SK-N-SH treated with all-trans-retinoic acid at 6 μM for 48 hours (cell line): ENCODE measurements at regions not wholly inside any gene's neighbourhood (a gene's known extent, or its start where the extent isn't known, plus 50 kb on each side); places are given as distances from the start of the nearest gene placed in this dataset.
"Not testable (repeated sequence)": the region's sequence is repeated elsewhere in the genome, so short reads cannot be mapped to it uniquely, and the experiment has no call there.

ENCODE experiments used
- ATAC-seq: fragments of 200-7000 bp; cut with Tn5 transposase; 3 replicates; pipeline ENCODE4 v1.9.1; 2020; ENCODE audit warnings: mild to moderate bottlenecking, moderate library complexity
- CSRNP3 ChIP-seq: fragments of 250-450 bp; sonication (Bioruptor Pico); IDR thresholded peaks from 2 replicates; pipeline ENCODE4 v1.5.1; 2021; ENCODE audit warnings: mild to moderate bottlenecking, moderate library complexity
- ISL1 ChIP-seq: fragments of 250-450 bp; sonication (Bioruptor Pico); IDR thresholded peaks from 2 replicates; pipeline ENCODE4 v2.1.2; 2022; ENCODE audit warnings: mild to moderate bottlenecking, moderate library complexity
- PATZ1 ChIP-seq: fragments of 250-450 bp; sonication (Bioruptor Pico); IDR thresholded peaks from 2 replicates; pipeline ENCODE4 v1.8.0; 2020; ENCODE audit warnings: mild to moderate bottlenecking, moderate library complexity, borderline replicate concordance
- POU6F1 ChIP-seq: fragments of 250-450 bp; sonication (Bioruptor Pico); IDR thresholded peaks from 2 replicates; pipeline ENCODE4 v1.8.0; 2021; ENCODE audit warnings: low read depth, mild to moderate bottlenecking, moderate library complexity, borderline replicate concordance
- PPARA ChIP-seq: fragments of 250-450 bp; sonication (Bioruptor Pico); IDR thresholded peaks from 2 replicates; pipeline ENCODE4 v1.5.0; 2020; ENCODE audit warnings: mild to moderate bottlenecking, borderline replicate concordance
- RARB ChIP-seq: fragments of 250-450 bp; sonication (Bioruptor Pico); IDR thresholded peaks from 2 replicates; pipeline ENCODE4 v1.8.0; 2021; ENCODE audit warnings: mild to moderate bottlenecking, moderate library complexity
- TCF4 ChIP-seq: fragments of 250-450 bp; sonication (Bioruptor Pico); IDR thresholded peaks from 2 replicates; pipeline ENCODE4 v1.8.0; 2021; ENCODE audit warnings: mild to moderate bottlenecking, moderate library complexity, borderline replicate concordance
- TOX ChIP-seq: fragments of 250-450 bp; sonication (Bioruptor Pico); IDR thresholded peaks from 2 replicates; pipeline ENCODE4 v1.8.0; 2021; ENCODE audit warnings: mild to moderate bottlenecking, moderate library complexity, borderline replicate concordance
- TSHZ2 ChIP-seq: fragments of 250-450 bp; sonication (Bioruptor Pico); IDR thresholded peaks from 2 replicates; pipeline ENCODE4 v1.5.0; 2020; ENCODE audit warnings: mild to moderate bottlenecking, moderate library complexity
- ZC3H10 ChIP-seq: fragments of 250-450 bp; sonication (Bioruptor Pico); IDR thresholded peaks from 2 replicates; pipeline ENCODE4 v1.5.1; 2021; ENCODE audit warnings: mild to moderate bottlenecking, moderate library complexity
- ZFP3 ChIP-seq: fragments of 250-450 bp; sonication (Bioruptor Pico); IDR thresholded peaks from 2 replicates; pipeline ENCODE4 v1.5.0; 2020; ENCODE audit warnings: mild to moderate bottlenecking, moderate library complexity
- ZFP30 ChIP-seq: fragments of 450-650 bp; formaldehyde crosslinking; IDR thresholded peaks from 2 replicates; pipeline ENCODE4 v1.5.0; 2022; ENCODE audit warnings: mild to moderate bottlenecking, moderate library complexity
- ZNF8 ChIP-seq: fragments of 450-650 bp; formaldehyde crosslinking; IDR thresholded peaks from 2 replicates; pipeline ENCODE4 v1.5.0; 2020; ENCODE audit warnings: mild to moderate bottlenecking, moderate library complexity

- ATAC-seq = peak; percentile 87
- TF ChIP-seq TCF4 = 0 out of 2 replicates have a peak, but pooled peaks have one; percentile 13
- TF ChIP-seq PATZ1 (CRISPR knock-in tag) = peak; percentile 47; the same call in 1 of the 2 replicates
- peak; percentile 18; the same call in 1 of the 2 replicates for TF ChIP-seq TOX (CRISPR knock-in tag)
- peak; percentile 88 for TF ChIP-seq ISL1
- no peak for TF ChIP-seq TSHZ2 (CRISPR knock-in tag)
- peak; percentile 88; the same call in 1 of the 2 replicates for TF ChIP-seq POU6F1 (CRISPR knock-in tag)
- no peak for TF ChIP-seq RARB
These were observed 1261.1 kb downstream of the ROBO1 start for GRCh38 chr3:78506581-78507195.

- peak; percentile 45 for ATAC-seq
- TF ChIP-seq POU6F1 (CRISPR knock-in tag) = no peak
- TF ChIP-seq PATZ1 (CRISPR knock-in tag) = no peak
- TF ChIP-seq ZNF8 (CRISPR knock-in tag) = no peak
These were observed 1260.4 kb downstream of the ROBO1 start for GRCh38 chr3:78507196-78507984.

- no peak for ATAC-seq
- TF ChIP-seq ZFP3 (CRISPR knock-in tag) (no peak), ZC3H10 (CRISPR knock-in tag) (no peak)
- TF ChIP-seq, all 23 proteins: peak for 0
These were observed 1256.0 kb downstream of the ROBO1 start for GRCh38 chr3:78511840-78512239.

- not testable (repeated sequence) for ATAC-seq
These were observed 1255.0 kb downstream of the ROBO1 start for GRCh38 chr3:78512786-78513185.

GRCh38 chr3:78516437-78516836, 1251.4 kb downstream of the ROBO1 start:
- ATAC-seq = no peak
- TF ChIP-seq PPARA (CRISPR knock-in tag) (no peak), CSRNP3 (CRISPR knock-in tag) (no peak), ISL1 (no peak), ZFP30 (CRISPR knock-in tag) (no peak)
